ACHN (cell line): ENCODE measurements at regions not wholly inside any gene's neighbourhood (a gene's known extent, or its start where the extent isn't known, plus 50 kb on each side); places are given as distances from the start of the nearest gene placed in this dataset.

Experiments
- DNase-seq: peaks from one replicate; pipeline ENCODE4 v3.0.0-alpha.2; 2015
- in situ Hi-C: cut with HindIII; loops from 2 replicates; pipeline ENCODE4 v1.10.0; 2017; ENCODE audit warnings: low sequenced_read_pairs, low pct_ligation_motif_present, low pct_unique_long_range_greater_than_20kb

- DNase-seq: peak; percentile 91
- in situ Hi-C loops: no loop called here
Observed at GRCh38 chr9:107693625-107694326, 204.2 kb upstream of the KLF4 start.

- in situ Hi-C loops: no loop called here
- no peak for DNase-seq
Observed at GRCh38 chr9:107691664-107692063, 202.1 kb upstream of the KLF4 start.

GRCh38 chr9:107690021-107690420, 200.5 kb upstream of the KLF4 start:
- in situ Hi-C loops: no loop called here
- DNase-seq: no peak

GRCh38 chr9:107688728-107689127, 199.2 kb upstream of the KLF4 start:
- in situ Hi-C loops: no loop called here
- DNase-seq: no peak

GRCh38 chr9:107685901-107686300, 196.3 kb upstream of the KLF4 start:
- in situ Hi-C loops: no loop called here
- no peak for DNase-seq

DNA sequence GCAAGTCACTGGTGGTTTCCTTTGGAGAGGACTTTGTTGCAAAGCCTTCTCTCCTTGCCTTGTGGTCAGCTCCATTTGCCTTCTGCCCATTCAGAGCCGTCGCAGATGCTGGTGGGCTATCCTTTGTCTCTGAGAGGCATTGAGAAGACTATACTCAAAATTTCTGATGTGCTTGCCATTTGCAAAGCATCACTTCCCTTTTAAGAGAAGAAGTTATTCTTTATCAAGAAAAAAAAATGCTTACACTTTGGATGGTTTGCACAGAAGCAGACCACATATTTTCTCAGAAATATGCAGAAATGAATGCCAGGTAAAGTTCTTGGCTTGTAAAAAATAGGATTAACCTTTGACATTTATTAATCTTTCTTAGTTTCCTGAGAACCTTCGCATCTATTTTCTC, 195.8 kb upstream of the KLF4 start:
- in situ Hi-C loops: no loop called here
- no peak for DNase-seq

DNA sequence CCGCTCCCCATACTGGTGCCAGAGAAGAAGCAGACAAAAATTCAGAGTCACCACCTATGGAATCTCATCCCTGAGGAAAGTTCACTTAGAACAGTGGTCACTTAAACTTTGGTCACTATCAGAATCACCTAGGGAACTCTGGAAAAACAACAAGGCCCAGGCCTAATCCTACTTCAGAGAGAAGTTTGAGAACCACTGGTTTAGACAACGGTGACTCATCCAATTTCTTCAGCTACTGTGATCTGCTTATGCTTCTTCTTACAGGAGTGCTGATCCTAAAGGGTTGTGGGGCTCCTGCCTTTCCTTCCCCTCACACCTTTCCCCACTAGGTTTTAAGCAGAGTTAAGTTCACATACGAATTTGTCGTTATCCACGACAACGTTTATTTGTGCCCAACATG, 194.7 kb upstream of the KLF4 start:
- in situ Hi-C loops: no loop called here
- no peak for DNase-seq

DNA sequence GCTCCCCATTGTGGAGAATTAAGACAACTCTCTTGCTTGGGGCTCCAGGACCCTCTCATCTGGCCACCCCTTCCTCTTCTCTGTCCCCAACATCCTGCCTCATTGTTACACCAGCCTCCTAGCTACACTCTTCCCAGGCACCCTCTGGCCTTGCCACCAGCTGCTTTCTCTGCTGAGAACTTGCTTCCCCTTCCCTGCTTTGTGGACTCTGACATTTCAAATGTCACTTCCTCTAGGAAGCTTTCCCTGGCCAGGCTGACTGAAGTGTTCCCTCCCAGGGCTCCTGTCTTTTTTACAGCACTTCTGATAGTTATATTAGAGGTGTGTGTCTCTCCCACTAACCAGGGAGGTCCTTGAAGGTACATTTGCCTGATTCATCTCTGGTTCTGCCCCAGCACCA, 194.0 kb upstream of the KLF4 start:
- no peak for DNase-seq
- in situ Hi-C loops: no loop called here

DNA sequence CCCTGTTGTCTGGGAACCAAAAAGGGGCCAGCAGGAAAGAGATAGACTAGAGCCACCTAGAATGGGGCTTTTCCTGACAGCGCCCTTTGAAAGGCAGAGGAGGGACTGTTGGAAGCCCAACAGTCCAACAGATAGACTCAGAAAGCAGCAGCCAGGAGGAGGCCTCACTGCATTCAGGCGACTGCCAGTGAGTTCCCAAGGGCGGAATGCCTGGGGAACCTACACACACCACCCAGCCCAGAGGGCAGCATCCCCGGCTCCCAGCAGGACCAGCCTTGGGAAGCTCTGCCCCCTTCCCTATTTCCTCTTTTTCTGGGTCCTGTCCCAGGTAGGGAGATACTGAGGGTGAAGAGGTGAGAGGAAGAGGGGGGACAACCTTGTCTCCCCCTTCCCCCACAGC, 192.4 kb upstream of the KLF4 start:
- DNase-seq: no peak
- in situ Hi-C loops: no loop called here

DNA sequence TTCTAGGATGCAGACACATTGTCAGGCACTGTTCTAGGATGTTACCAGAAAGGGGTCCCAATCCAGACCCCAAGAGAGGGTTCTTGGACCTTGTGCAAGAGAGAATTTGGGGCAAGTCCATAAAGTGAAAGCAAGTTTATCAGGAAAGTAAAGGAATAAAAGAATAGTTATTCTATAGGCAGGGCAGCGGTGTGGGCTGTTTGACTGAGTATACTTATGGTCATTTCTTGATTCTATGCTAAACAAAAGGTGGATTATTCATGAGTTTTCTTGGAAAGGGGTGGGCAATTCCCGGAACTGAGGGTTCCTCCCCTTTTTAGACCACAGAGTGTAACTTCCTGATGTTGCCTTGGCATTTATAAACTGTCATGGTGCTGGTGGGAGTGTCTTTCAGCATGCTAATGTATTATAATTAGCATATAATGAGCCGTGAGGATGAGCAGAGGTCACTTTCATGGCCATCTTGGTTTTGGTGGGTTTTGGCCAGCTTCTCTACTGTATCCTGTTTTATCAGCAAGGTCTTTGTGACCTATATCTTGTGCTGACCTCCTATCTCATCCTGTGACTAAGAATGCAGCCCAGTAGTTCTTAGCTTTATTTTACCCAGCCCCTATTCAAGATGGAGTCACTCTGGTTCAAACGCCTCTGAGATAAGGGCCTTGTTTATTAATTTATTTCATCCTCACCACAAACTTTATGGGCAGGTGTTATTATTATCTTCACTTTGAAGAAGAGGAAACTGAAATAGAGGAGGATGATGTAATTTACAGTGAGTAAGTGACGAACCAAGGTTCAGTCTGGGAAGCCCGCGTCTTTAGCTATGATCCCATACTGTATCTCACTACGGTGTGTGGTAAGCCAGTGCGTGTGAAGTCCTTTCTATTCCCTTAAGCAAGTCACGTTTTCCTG, 186.0 kb upstream of the KLF4 start:
- in situ Hi-C loops: no loop called here

DNA sequence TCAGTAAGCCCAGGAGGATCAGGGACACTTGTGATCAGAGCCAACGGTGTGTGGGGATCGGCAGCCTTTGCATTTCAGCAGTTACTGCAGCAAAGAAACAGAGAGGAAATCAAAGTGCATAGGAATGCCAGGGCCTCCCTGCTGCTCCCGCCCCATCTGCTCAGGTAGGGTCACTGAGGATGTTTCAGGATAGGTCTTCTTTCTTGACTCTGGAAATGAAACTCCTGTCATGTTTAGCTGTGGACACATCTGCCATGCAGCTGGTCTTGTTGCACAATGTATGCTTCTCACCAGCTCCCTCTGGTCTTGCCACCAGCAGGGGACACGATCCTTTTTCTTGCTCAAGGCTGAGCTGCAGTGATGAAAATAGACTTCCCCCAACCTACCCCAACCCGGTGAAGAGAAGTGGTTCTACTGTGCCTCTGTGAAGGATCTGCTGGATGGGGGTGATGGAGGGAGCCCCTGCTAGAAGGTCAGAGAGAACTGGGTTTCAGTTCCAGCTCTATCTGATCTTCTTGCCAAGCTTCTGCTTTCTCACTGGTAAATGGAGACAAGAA, 185.2 kb upstream of the KLF4 start:
- DNase-seq: no peak
- in situ Hi-C loops: no loop called here

More for the DNA sequence above, 186.0 kb upstream of the KLF4 start:
- DNase-seq: no peak

DNA sequence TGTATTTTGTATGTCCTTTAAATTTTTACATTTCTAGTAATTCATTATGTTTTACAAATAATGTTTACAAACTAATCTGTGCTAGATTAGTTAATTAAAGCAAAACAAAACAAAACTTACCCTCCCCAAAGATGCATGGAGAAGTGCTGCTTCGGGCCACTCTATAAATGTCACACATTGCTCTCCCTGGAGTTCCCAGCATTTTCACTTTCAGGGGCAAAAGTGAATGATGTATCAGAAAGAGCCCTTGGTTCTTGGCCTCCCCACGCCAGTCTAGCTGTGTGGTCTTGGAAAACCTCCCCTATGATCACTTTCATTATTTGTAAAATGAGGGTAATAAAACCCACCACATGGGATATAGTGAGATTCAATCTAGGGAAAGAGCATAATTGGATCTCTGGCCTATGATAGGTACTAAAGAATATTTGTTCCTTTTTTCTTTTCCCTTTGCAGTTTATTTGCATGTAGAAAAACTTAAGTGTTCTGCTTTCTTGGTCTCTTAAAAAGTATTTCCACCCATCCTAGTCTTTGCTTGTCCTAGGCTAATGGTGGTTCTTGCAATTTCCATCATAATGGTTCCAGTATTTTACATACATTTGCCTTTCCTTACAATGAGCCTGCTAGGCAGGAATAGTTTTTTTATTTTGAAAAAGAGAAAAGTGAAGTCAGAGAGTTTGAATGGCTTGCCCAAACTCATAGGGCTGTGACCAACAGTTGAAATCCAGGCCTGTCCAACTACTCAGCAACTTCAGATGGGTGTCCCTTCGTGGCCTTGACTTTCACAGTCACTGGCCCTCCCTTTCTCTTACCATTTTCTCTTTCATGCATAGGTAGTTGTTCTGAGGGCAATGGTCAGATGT, 184.5 kb upstream of the KLF4 start:
- DNase-seq: no peak
- in situ Hi-C loops: no loop called here

- no peak for DNase-seq
- in situ Hi-C loops: no loop called here
Observed at GRCh38 chr9:107671588-107671987, 182.0 kb upstream of the KLF4 start.

DNA sequence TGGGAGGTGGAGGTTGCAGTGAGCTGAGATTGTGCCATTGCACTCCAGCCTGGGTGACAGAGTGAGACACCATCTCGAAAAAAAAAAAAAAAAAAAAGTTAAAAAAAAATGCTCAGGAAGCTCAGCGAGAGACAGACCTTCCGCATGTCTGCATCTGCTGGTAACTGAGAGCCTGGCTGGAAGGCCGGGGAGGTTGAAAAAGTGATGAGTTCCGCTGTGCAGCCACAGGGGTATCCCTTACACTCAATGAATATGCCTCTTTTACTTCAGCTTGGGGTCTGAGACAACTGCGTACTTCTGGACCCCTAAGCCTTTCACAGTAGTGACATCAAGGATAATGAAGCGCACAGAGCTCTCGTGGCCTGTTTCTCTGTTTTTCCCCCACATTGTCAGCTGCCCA, 179.9 kb upstream of the KLF4 start:
- in situ Hi-C loops: no loop called here
- no peak for DNase-seq

DNA sequence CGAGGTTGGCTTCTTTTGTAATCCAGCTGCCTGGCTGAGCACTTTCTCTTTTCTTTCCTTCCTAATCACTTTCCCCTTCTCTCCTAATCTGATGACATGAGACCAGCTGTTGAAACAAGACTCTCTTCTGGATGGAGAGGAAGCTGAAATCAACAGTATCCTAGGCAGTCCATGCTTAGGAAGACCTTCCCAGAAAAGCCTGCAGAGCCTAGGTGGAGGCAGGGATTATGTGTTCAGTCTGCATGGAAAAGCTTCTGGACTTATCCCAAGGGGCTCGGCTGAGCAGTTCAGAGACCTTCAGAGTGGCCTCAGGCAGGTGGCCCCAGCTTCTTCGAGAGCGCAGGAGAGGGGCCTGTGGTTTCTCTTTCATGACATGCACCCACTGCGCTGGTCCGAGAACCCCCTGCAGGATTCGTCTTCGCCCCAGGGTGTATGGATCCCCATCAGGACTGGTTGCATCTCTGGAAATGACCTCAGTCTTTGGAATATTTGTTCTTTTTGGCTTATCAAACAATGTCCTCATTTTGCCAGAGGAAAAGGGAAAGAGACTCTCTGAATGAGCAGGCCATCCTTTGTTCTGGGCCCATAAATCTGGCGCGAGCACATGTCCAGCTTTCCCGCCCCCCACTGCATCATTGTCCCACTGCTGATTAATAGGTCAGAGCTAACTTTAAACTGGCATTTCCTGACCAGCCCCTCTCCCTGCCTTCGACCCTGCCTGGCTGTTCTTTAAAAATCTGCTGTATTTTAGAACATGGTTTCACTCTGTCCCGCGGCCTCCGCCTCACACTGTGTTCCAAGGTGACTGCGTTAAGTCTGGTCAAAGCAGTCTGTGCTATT, 177.9 kb upstream of the KLF4 start:
- no peak for DNase-seq
- in situ Hi-C loops: no loop called here

DNA sequence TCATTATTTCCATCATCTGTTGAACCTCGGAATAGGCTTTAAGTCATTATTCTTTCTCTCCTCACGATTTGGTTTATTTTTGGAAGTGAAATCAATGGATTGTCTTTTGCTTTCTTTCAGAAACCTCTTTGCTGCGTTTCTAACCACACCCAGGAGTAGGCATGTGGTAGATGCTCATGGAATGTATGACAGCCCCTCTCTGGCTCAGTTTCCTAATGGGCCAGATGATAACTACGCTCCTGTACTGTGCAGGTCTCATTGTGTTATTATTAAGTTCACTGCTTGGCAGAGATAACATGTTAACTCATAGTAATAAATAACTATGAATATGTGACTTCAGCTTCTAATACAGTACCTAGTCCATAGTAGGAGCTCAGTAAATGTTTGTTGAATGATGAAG, 175.5 kb upstream of the KLF4 start:
- in situ Hi-C loops: no loop called here
- no peak for DNase-seq

DNA sequence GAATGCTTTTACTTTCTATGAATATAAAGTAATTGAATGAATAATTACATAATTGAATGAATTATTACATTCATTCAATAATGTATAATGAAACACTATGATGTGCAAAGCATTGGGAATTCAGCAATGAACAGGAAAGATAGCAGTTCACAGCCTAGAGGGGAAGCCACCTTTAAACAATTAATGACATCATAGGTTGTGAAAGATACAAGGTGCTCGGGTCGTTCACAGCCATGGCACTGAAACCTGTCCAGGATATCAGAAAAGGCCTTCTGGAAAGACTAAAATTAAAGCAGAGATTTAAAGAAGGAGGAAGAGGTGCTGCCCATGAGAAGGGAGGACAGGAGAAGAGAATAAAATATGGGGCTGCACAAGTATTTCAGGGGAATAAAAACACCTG, 171.4 kb upstream of the KLF4 start:
- no peak for DNase-seq
- in situ Hi-C loops: no loop called here

DNA sequence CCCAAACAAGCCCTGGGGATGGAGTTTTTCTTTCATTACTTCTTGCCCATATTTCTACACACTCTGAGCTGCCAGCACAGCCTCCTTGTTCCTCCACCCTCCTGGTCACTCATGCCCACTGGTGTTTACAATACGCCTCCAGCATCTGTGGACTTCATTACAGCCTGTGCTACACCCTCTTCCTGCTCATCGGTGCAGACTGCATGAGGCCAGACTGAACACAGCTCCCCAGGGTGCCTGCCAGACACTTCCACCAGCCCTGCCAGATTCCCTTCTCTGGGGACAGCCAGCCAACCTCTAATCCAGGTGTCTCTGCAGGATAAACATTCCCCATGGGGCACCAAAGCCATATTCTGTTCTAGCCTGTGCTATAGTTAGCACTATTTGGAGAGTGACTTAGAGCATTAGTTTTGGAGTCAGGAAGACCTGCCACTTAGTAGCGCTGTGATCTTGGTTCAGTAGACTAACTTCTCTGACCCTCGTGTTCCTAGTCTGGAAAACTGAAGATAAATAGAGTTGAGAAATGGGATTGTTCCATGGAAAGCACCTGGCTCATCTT, 163.8 kb upstream of the KLF4 start:
- no peak for DNase-seq
- in situ Hi-C loops: no loop called here
